ENCODE measurements at regions not wholly inside any gene's neighbourhood (a gene's known extent, or its start where the extent isn't known, plus 50 kb on each side); places are given as distances from the start of the nearest gene placed in this dataset.
A peak's percentile ranks its signal among the peaks of the same experiment; 100 is the strongest.

GRCh38 chr11:19508165-19508564 lies 204.5 kb upstream of the NAV2 start:
- H3K27me3 ChIP-seq = peaks cover 0 to 7% (median 0%) of the 10 kb centered on the region in 7 donors
- H3K4me1 ChIP-seq = peaks cover 0 to 32% (median 19%) of the 10 kb centered on the region in 9 donors
- peak in 4 of 8 donors; percentile 22 to 77 (median 44) for ATAC-seq
- DNase-seq = no peak
- 81 to 92% methylated on average over 2 of the region's 2 CpGs for WGBS, 2 donors
- no peaks in the 10 kb centered on the region for H3K9me3 ChIP-seq
- no peaks in the 10 kb centered on the region for H3K36me3 ChIP-seq
- intact Hi-C loops (cut with DNase I) = no loop called here
- no peak overlapping the region for H3K27ac ChIP-seq
- TF ChIP-seq CTCF (IDR thresholded peaks at IDR 0.05) = no peak
- no peak overlapping the region for H3K4me3 ChIP-seq

GRCh38 chr11:19506816-19507486 lies 205.7 kb upstream of the NAV2 start:
- H3K4me1 ChIP-seq = peaks cover 0 to 28% (median 15%) of the 10 kb centered on the region in 9 donors
- no peak for TF ChIP-seq CTCF (IDR thresholded peaks at IDR 0.05)
- H3K4me3 ChIP-seq = no peak overlapping the region
- ATAC-seq (peak in 1 of 8 donors; percentile 53), DNase-seq (no peak)
- intact Hi-C loops (cut with DNase I) = no loop called here
- no peak overlapping the region for H3K27ac ChIP-seq
- H3K9me3 ChIP-seq = no peaks in the 10 kb centered on the region
- 65 to 79% methylated on average over 2 of the region's 2 CpGs for WGBS, 2 donors
- H3K27me3 ChIP-seq = peaks cover 0 to 7% (median 4%) of the 10 kb centered on the region in 7 donors
- no peaks in the 10 kb centered on the region for H3K36me3 ChIP-seq

- no peak for TF ChIP-seq CTCF (IDR thresholded peaks at IDR 0.05)
- DNase-seq (no peak), ATAC-seq (no peak)
- no peaks in the 10 kb centered on the region for H3K9me3 ChIP-seq
- no peak overlapping the region for H3K4me3 ChIP-seq
- WGBS, 2 donors = 95 to 98% methylated on average over 3 of the region's 3 CpGs
- intact Hi-C loops (cut with DNase I) = no loop called here
- H3K27me3 ChIP-seq = peaks cover 0 to 7% (median 0%) of the 10 kb centered on the region in 7 donors
- H3K36me3 ChIP-seq = no peaks in the 10 kb centered on the region
- H3K4me1 ChIP-seq = peaks cover 0 to 7% (median 0%) of the 10 kb centered on the region in 9 donors
- no peak overlapping the region for H3K27ac ChIP-seq
Observed at GRCh38 chr11:19502691-19503253, 209.9 kb upstream of the NAV2 start.

- intact Hi-C loops (cut with DNase I) = no loop called here
- H3K36me3 ChIP-seq = no peaks in the 10 kb centered on the region
- DNase-seq (no peak), ATAC-seq (no peak)
- peaks cover 0 to 7% (median 0%) of the 10 kb centered on the region in 7 donors for H3K27me3 ChIP-seq
- H3K9me3 ChIP-seq = no peaks in the 10 kb centered on the region
- no peak overlapping the region for H3K4me3 ChIP-seq
- no peaks in the 10 kb centered on the region for H3K4me1 ChIP-seq
- no peak for TF ChIP-seq CTCF (IDR thresholded peaks at IDR 0.05)
- H3K27ac ChIP-seq = no peak overlapping the region
- 88 to 97% methylated on average over 7 of the region's 7 CpGs for WGBS, 2 donors
Observed at GRCh38 chr11:19501631-19502030, 211.0 kb upstream of the NAV2 start.

All from heart right ventricle (tissue), 16 donors.